Stimulated activated CD8-positive, alpha-beta memory T cell treated with anti-CD3 and anti-CD28 coated beads, Interleukin-15, amount 100 ng/mL, for 24 hours (primary cell): ENCODE measurements at regions not wholly inside any gene's neighbourhood (a gene's known extent, or its start where the extent isn't known, plus 50 kb on each side); places are given as distances from the start of the nearest gene placed in this dataset.

Experiments
- DNase-seq: peaks from one replicate; pipeline ENCODE4 v3.0.0-alpha.2; 2020; ENCODE audit warnings: low read depth

DNA sequence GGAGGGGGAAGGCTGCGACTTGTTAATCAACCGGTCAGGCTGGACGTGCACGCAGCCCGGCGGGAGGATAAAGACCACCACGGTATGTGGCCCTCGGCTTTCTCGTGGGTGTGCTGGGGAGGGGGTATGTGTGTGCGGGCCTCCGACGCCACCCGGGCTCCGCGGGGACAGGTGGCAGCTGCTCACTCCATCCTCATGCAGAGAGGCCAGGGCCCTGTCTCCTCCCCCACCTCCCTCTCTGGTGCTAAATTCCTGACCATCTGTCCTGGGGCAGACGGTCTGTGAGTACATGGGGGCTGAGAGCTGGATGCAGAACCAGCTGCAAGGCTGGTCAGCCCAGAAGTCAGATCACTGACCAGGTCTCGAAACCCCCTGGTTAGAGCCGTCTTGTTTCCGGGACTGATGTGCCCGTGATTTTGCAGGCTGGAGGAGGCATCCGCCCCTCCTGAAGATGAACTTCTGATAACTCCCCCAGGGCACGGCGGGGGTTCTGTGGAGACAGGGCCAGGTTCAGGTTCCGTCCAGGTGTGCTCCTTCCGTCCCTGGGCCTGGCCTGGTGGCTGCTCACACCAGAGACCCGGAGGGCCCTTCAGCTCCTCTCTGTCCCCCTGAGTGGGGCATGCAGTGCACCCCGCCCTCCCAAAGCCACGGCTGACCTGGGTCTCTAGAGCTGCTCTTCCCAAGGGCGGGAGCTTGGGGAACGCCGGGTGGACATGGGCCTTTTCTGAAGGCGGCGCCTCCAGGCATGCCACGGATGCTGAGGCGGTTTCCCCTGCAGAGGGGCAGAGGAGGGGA lies 1119.7 kb downstream of the BRD1 start:
- DNase-seq: no peak

DNA sequence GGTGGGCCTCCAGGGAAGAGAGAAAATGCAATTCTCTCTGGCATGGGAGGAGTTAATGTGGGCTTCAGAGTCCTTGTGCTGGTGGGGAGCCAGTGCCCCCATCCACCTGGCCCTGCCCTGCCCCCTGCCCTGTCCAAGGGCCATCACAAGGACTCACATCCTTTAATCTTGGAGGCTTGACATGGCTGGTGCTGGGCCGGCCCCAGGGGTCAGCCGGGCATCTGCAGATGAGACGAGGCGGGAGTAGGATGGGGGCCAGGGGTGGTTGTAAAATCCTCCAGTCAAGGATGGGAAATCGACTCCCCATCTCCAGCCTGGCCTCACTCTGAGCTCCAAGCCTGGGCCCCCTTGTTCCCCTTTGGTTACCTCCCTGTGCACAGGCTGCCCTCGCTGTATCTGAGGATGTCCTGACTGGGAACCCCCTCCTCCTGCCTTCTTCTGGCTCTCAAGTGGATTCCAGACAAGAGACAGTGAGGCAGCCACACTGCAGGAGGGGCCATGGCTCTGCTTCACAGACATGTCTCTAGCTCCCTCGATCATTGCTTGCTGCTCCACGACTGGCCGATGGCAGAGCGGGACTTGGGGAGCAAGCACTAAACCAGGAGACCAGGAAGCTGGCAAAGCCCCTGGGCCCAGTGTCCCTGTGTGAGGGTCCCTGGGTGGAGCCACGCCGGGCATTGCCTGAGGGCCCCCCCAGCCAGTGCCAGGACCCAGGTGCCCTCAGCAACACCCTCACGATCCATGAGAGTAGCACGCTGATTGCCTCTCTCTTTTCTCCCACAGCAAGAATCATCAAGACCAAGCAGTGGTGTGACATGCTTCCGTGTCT lies 1120.5 kb downstream of the BRD1 start:
- DNase-seq: no peak

DNA sequence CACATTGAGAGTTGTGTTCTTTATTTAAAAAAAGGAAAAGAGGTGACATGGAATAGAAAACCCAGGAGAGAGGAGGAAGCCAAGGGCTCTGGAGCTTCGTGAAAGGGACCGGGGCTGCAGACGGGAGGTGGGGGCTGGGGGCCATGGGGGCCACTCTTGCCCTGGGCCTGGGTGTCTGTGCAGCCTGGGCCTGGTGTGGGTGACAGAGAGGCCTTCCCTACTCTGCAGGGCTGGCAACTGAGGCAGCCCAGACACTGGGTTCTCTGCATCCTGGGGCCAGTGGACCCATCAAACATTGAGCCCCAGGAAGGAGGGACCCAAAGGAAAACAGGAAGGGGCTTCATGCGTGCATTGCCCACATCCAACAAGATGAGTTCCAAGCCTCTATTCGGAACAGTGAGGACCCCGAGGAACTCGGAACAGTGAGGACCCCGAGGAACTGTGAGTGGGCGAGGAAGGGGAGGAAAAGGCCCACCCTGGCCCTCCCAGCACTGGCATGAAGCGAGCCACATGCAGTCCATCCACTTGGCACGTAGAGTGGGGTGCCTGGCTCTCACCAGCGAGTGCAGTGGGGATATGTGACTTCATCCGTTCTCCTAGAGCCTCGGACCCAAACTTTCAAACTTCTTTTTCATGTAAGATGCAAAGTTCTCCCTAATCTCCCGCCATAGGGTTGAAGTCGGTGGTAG lies 1121.6 kb downstream of the BRD1 start:
- DNase-seq: no peak

DNA sequence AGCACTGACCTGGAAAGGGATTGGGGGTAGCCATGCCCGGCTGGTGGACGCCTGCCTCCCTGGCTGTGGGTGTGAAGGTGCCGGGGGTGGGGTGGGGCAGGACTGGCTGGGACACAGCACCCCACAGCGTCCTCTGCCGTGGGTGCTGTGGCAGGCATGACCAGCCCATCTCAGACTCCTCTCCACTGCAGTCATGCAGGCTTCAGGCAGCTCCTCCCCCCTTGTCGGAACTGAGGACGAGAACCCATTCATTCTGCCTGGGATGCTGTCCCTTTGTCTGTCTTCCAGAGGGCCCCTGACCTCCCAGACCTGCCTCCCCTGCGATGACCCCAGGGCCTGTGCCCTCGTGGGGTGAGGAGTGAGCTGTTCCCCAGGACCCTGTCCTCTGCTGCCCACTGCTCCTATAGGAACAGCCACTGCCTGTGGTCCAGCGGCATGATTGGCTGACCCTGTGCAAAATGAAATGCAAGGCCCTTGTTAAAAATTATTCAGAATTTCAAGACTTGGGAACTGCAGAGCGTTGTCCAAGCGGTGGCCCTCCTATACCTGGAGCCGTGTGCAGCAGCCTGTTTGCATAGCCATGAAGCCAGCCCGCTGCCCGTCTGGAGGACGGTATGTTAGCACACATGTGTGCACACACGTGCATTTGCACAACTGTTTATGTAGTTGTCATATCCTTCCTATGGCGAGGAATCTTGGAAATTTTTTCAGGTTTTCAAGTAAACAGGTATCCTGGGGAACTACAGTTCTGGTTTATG lies 1122.3 kb downstream of the BRD1 start:
- DNase-seq: no peak

DNA sequence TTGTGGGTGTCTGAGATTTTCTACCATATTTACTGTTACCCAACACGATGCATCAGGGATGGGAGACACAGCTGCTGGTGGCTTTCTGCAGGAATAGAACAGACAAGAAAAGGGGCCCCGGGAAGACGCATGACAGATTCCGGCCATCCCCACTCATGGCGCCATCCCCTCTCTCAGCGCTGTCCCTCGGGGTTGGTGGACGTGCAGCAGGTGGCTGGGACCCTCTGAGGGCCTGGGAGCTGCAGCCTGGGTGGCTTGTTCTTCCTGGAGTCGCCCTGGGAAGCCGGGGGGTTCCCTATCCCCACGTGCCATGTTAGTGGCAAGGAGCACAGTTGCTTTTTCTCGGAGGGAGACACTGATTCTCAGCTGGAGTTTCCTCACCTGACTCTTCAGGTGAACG lies 1123.3 kb downstream of the BRD1 start:
- DNase-seq: no peak

DNA sequence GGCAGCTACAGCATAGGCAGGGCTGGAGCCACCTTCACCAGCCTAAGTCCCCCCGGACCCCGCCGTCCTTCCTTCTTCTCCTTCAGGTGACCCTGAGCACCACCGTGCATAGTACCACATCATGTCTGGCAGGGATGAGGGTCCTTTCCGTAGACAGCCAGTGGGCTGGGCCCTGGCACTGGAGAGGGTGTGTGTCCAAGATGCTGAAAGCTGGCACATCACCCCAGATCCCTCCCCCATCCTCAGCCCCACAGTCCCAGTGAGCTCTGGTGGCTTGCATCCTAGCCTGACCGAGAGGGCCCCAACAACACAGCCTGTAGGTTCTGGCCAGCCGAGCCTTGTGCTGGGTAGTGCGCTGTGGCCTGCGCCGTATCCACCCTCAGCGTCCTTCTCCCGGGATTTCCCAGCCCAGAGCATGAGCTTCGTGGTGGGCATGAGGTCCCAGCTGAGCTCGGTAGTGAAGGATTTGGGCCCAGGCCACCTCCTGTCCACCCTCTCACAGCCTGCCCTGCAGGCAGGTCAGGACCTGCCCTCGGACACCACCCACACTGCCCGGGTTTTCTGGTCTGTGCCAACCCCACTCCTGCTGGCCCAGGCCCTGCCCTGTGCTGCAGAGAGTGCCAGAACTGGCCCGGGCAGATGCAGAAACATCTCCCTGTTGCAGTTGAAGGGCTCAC lies 1124.3 kb downstream of the BRD1 start:
- no peak for DNase-seq

DNA sequence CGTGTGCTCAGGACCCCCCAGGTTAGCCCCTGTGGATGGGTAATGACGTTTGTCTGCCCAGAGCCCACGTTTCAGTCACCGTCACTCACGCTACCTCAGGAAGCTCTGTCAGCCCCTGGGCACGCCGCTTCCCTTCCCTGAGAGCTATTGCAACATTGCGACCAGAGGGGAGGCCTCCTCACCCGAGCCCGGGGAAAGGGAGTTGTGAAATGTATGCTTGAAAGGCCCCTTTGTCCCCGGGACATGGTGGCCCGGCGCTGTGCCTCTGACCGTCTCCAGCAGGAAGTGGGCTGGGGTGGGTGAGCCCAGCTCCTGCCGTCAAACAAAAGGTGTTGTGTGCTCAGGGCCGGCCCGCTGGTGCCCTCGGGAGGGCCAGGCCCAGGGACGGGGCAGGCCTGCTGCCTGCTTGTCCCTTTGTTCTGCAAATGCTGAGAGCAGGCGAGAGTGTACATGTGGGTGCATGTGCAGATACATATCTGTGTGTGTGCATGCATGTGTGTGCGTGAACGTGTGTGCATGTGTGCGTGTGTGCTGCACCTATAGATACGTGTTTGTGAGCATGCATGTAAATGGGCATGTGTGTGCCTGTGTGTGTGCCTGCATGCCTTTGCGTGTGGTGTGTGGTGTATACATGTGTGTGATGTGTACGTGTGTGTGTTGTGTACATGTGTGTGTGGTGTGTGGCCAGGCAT lies 1125.0 kb downstream of the BRD1 start:
- DNase-seq: no peak

DNA sequence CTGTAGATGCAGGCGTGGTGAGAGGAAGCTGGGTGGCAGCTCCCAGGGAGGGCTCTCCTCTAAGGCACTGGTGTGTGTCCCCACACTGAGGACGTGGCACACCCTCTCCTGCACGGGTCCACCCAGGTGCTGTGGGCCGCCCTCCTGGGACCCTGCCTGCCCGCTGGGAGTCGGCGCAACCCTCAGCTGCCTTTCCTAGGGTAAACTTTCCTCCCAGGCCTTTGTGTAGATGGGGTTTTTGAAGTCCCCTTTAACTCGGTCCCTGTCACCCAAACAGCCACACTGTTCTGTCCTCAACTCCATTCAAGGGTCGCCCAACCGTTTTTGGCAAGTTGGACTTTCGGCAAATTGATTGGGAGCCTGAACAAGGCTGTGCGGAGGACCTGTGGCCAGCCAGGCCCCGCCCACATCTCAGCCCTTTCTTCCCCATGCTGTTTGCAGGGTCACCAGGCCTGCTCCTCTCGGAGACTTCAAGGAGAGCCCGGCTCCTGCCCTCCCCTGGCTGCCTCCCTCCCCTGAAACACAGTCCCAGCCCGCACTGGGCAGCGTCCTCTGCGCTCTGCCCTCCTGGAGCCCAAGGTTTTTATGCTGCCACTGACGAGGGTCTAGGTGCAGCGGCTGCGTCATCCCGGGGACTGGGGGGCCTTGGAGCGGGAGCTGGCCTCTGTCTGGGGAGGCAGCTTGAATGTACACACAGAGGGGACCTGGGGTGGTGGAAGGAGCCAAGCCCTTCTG lies 1126.2 kb downstream of the BRD1 start:
- DNase-seq: no peak

DNA sequence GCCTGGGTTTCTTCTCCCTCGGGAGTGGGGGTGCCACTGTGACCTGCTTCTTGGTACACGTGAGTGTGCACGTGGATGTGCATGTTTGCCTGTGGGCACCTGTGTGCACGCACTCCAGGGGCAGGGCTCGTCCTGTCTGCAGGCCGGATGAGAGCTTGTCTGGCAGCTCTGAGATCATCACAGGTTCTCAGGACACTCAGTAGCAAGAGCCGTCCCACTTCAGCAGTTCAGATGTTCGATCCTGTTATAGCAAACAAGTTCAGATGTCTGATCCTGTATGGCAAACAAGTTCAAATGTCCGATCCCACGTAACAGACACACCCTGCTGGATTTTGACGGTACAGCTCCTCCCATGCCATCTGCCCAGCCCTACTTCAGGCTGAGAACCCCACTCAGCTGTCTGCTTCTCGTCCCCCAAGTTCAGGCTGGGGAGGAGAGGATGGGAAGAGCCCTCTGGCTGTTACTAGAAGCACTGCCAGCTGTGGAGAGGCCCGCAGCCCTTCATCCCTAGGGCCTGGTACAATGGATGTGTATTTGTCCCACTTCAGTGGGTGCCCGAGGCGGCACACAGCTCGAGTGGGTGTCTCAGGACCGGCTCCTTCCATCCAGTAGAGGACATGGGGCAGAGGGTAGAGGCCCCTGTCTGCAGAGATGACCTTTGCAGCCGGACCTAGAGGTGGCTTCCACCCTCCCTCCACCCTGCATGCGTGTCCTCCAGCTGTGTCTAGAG lies 1126.9 kb downstream of the BRD1 start:
- DNase-seq: no peak

DNA sequence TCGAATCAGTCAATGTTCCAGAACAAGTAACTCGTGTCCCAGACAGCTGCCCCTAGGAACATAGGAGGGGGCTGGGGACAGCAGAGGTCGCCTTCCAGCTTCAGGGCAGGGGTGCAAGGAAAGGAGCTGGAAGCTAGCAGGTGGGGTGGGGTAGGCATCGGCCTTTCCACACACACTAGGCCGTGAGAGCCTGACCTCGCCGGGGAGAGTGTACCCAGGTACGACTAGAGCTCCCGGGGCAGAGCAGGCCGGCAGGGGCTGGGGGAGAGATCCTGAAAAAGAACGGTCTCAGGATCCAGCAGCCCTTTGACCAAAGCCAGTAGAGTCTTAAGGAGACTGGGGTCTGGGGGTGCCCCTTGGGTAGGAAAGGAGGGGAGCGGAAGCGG lies 1127.5 kb downstream of the BRD1 start:
- DNase-seq: no peak

DNA sequence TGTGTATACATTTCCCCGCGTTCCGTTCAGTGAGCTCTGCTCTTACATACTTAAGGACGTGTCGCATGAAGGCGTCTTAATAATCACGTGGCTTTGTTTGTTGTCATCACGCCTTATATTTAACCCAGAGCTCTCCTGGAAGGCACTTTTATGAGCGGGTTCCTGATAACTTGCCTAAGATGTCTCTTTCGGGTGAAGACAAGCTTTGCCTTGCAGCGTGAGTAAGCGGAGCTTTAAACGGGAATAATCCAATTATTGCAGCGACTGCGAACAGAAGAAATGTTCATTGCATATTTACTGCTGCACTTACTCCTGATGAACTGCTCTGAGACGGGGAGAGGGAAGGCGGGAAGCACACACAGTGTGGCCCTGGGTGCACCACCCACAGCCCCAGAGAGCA lies 1128.2 kb downstream of the BRD1 start:
- no peak for DNase-seq

DNA sequence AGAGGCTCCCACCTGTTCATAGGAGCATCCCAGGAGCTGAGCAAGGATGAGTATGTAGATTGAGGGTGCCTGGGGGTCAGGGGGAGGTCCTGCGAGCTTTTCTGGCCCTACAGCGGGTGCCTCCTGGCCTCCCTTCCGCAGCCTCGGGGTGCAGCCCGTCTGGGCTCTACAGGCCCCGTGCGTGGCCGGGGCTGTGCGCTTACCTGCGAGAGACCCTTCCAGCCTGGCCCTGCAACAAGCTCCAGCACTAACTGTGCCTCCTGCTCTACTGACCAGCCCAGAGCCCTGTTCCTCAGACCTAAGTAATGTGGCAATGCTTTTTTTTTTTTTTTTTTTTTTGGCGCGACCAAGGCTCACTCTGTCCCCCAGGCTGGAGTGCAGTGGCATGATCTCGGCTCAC lies 1129.1 kb downstream of the BRD1 start:
- DNase-seq: no peak

DNA sequence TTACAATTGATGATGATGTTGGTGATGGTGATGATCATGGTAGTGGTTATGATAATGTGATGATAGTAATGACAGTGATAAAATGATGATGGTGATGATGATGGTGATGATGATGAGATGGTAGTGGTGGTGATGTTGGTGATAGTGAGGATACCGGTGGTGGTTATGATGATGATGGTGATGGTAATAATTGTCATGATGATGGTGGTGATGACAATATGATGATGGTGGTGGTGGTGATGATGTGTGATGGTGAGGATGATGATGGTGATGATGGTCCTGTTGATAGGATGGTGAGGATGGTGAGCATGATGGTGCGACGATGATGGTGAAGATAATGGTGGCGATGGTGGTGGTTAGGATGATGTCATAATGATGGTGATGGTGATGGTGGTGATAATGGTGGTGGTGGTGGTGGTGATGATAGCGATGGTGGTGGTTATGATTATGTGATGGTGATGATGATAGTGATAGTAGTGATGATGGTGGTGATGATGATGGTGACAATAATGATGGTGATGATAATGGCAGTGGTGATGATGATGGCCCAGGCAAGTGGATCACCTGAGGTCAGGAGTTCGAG lies 1129.9 kb downstream of the BRD1 start:
- no peak for DNase-seq

DNA sequence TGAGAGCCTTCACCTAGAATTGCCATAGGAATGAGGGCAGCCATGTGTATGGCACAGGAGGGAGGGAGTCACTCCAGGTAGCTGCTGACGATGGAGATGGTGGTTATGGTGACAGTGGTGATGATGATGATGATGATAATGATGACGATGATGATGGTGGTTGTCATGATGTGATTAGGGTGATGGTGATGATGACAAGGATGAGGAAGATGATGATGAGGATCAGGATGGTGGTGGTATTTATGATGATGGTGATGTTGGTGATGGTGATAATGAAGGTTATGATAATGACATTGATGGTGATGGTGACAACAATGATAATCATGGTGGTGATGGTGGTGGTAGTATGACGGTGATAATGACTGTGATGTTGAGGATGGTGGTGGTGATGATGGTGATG lies 1130.5 kb downstream of the BRD1 start:
- no peak for DNase-seq

DNA sequence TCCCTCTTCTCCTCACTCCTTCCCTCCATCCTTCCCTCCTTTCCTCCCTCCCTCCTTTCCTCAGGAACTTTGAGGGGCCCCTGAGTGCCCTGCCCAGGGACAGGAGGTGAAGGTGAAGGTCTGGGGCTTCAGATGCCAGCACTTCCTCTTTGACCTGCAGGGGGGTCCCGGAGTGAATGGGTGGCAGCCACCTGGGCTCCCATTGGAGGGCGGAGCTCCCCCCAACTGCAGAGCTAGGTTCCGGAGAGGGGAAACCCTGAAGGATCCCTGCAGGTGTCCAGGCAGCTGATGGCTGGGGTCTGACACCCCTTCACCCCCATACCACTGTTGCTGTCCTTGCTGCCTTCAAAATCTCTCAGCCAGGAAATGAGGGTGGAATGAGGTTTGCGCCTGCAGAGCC lies 1131.3 kb downstream of the BRD1 start:
- DNase-seq: no peak

DNA sequence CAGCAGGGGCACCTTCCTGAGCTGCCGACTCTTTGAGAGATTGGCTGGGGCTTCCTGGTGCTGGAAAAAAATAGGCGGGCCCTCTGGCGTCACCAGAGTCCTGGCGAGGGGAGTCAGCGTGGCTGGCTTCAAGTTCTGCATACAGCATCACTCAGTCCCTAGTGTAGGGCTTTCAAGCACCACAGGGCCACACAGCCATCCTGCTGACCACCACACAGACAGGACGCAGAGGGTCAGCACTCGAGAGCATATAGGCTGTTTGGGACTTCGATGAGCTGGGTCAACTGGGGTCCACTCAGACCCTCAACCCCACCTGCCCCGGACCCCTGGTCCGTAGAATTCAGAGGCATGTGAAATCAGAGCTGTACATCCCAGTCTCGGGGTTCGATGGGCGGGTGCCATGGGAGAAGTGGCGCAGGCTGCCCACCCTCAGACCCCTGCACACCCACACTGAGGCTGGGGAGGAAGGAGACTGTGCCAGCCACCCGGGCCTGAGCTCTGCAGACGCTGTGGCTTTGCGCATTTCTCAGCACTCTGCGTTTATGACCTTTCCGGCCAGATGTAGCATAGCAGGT lies 1131.9 kb downstream of the BRD1 start:
- no peak for DNase-seq

DNA sequence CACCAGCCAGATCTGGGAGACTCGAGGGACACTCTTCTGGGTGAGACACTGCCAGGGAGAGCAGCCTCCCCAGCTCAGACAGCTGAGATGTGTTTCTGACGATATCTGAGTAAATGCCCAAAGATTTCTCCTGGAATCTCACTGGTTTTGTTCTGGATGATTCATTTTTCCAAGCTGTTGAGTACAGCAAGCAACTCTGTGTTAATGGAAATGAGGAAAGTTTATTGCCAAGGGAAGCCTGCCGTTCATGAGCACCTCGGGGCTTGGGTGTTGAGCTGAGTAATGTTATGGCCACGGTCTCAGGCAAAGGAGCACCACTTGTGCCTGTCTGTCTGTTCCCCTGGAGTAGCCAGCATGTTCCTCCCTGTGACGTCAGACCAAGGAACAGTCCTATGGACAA lies 1132.4 kb downstream of the BRD1 start:
- DNase-seq: no peak

DNA sequence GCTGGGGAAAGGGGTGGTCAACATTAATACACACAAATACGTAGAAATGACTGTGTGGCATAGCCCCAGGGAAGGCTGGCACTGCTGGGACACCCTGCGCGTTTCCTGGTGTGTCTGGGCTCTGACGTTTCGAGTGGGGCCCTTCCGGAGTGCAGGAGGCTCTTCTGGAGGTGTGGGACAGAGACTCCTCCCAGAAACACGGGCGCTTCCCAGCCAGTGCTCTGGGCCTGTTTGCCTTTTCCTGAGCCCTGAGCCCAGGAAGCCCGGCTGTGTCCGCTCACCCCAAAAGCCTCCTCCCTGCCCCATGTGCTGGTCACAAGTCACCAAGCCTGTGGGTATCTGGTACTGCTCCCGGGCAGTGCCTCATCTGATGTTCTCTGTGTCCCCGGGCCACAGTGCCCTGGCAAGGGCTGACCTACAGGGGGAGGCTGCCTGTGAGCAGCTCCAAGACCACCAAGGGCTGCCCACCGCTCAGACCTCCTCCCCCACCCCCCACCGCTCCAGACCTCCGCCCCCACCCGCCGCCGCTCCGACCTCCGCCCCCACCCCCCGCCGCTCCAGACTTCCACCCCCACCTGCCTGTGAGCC lies 1133.3 kb downstream of the BRD1 start:
- DNase-seq: no peak
